Activated naive CD8-positive, alpha-beta T cell treated with anti-CD3 and anti-CD28 coated beads, Interleukin-2, amount 50 U/mL, for 24 hours (primary cell): ENCODE measurements at regions not wholly inside any gene's neighbourhood (a gene's known extent, or its start where the extent isn't known, plus 50 kb on each side); places are given as distances from the start of the nearest gene placed in this dataset.

ENCODE experiments used
- ATAC-seq: fragments of 150-1000 bp; cut with Tn5 transposase; one replicate; pipeline ENCODE4 v1.10.0; 2021
- DNase-seq: peaks from one replicate; pipeline ENCODE4 v3.0.0; 2021
- H3K27ac Mint-ChIP-seq: one replicate; pipeline ENCODE4 v1.8.0; 2021; ENCODE audit warnings: mild to moderate bottlenecking, mixed read lengths
- H3K27me3 Mint-ChIP-seq: one replicate; pipeline ENCODE4 v1.8.0; 2021; ENCODE audit warnings: mixed read lengths
- H3K36me3 Mint-ChIP-seq: one replicate; pipeline ENCODE4 v1.8.0; 2021; ENCODE audit warnings: low read depth, mixed read lengths
- H3K4me1 Mint-ChIP-seq: one replicate; pipeline ENCODE4 v1.8.0; 2021; ENCODE audit warnings: mixed read lengths
- H3K4me3 Mint-ChIP-seq: one replicate; pipeline ENCODE4 v1.8.0; 2021; ENCODE audit warnings: mild to moderate bottlenecking, moderate library complexity, mixed read lengths
- H3K9me3 Mint-ChIP-seq: one replicate; pipeline ENCODE4 v1.8.0; 2021; ENCODE audit warnings: mixed read lengths

GRCh38 chr18:72119082-72119481 lies 425.1 kb downstream of the CBLN2 start:
- no peaks in the 10 kb centered on the region for H3K27me3 Mint-ChIP-seq
- no peak overlapping the region for H3K4me3 Mint-ChIP-seq
- no peaks in the 10 kb centered on the region for H3K4me1 Mint-ChIP-seq
- no peak for DNase-seq
- H3K27ac Mint-ChIP-seq = no peak overlapping the region
- ATAC-seq = no peak
- no peaks in the 10 kb centered on the region for H3K36me3 Mint-ChIP-seq
- H3K9me3 Mint-ChIP-seq = peaks cover 8% of the 10 kb centered on the region

- DNase-seq (no peak), ATAC-seq (no peak)
- no peaks in the 10 kb centered on the region for H3K36me3 Mint-ChIP-seq
- no peaks in the 10 kb centered on the region for H3K4me1 Mint-ChIP-seq
- H3K9me3 Mint-ChIP-seq = peaks cover 8% of the 10 kb centered on the region
- no peak overlapping the region for H3K4me3 Mint-ChIP-seq
- no peaks in the 10 kb centered on the region for H3K27me3 Mint-ChIP-seq
- H3K27ac Mint-ChIP-seq = no peak overlapping the region
Measured at GRCh38 chr18:72114801-72115594, 429.1 kb downstream of the CBLN2 start.

GRCh38 chr18:72107647-72108383 lies 436.3 kb downstream of the CBLN2 start:
- Mint-ChIP-seq H3K9me3 (peaks cover 5% of the 10 kb centered on the region), H3K27me3 (no peaks in the 10 kb centered on the region), H3K27ac (no peak overlapping the region), H3K4me1 (no peaks in the 10 kb centered on the region), H3K36me3 (no peaks in the 10 kb centered on the region), H3K4me3 (no peak overlapping the region)
- ATAC-seq (no peak), DNase-seq (no peak)

- no peaks in the 10 kb centered on the region for H3K27me3 Mint-ChIP-seq
- H3K27ac Mint-ChIP-seq = no peak overlapping the region
- no peaks in the 10 kb centered on the region for H3K4me1 Mint-ChIP-seq
- ATAC-seq (no peak), DNase-seq (no peak)
- peaks cover 5% of the 10 kb centered on the region for H3K9me3 Mint-ChIP-seq
- no peaks in the 10 kb centered on the region for H3K36me3 Mint-ChIP-seq
- no peak overlapping the region for H3K4me3 Mint-ChIP-seq
Measured at GRCh38 chr18:72104851-72105250, 439.3 kb downstream of the CBLN2 start.

- H3K27ac Mint-ChIP-seq = no peak overlapping the region
- no peaks in the 10 kb centered on the region for H3K4me1 Mint-ChIP-seq
- H3K9me3 Mint-ChIP-seq = peaks cover 5% of the 10 kb centered on the region
- H3K36me3 Mint-ChIP-seq = no peaks in the 10 kb centered on the region
- no peak for DNase-seq
- H3K27me3 Mint-ChIP-seq = no peaks in the 10 kb centered on the region
- no peak overlapping the region for H3K4me3 Mint-ChIP-seq
- ATAC-seq = no peak
Measured at GRCh38 chr18:72102412-72102811, 441.7 kb downstream of the CBLN2 start.

- H3K27ac Mint-ChIP-seq = no peak overlapping the region
- DNase-seq (no peak), ATAC-seq (no peak)
- no peak overlapping the region for H3K4me3 Mint-ChIP-seq
- H3K27me3 Mint-ChIP-seq = no peaks in the 10 kb centered on the region
- no peaks in the 10 kb centered on the region for H3K9me3 Mint-ChIP-seq
- H3K36me3 Mint-ChIP-seq = no peaks in the 10 kb centered on the region
- no peaks in the 10 kb centered on the region for H3K4me1 Mint-ChIP-seq
Measured at GRCh38 chr18:72100465-72101004, 443.6 kb downstream of the CBLN2 start.

GRCh38 chr18:72091369-72091768 lies 452.8 kb downstream of the CBLN2 start:
- DNase-seq (no peak), ATAC-seq (no peak)
- Mint-ChIP-seq H3K9me3 (no peaks in the 10 kb centered on the region), H3K27me3 (peaks cover 2% of the 10 kb centered on the region), H3K4me3 (no peak overlapping the region), H3K36me3 (no peaks in the 10 kb centered on the region), H3K4me1 (no peaks in the 10 kb centered on the region), H3K27ac (no peak overlapping the region)

- H3K27ac Mint-ChIP-seq = no peak overlapping the region
- no peak overlapping the region for H3K4me3 Mint-ChIP-seq
- ATAC-seq = no peak
- no peaks in the 10 kb centered on the region for H3K36me3 Mint-ChIP-seq
- H3K4me1 Mint-ChIP-seq = no peaks in the 10 kb centered on the region
- no peaks in the 10 kb centered on the region for H3K9me3 Mint-ChIP-seq
- no peak for DNase-seq
- peaks cover 2% of the 10 kb centered on the region for H3K27me3 Mint-ChIP-seq
Measured at GRCh38 chr18:72089432-72089831, 454.7 kb downstream of the CBLN2 start.

GRCh38 chr18:72086421-72086820 lies 457.7 kb downstream of the CBLN2 start:
- no peaks in the 10 kb centered on the region for H3K9me3 Mint-ChIP-seq
- ATAC-seq (no peak), DNase-seq (no peak)
- H3K4me3 Mint-ChIP-seq = no peak overlapping the region
- H3K36me3 Mint-ChIP-seq = no peaks in the 10 kb centered on the region
- H3K27ac Mint-ChIP-seq = no peak overlapping the region
- peaks cover 2% of the 10 kb centered on the region for H3K27me3 Mint-ChIP-seq
- H3K4me1 Mint-ChIP-seq = no peaks in the 10 kb centered on the region

- H3K36me3 Mint-ChIP-seq = no peaks in the 10 kb centered on the region
- H3K27me3 Mint-ChIP-seq = no peaks in the 10 kb centered on the region
- ATAC-seq (no peak), DNase-seq (no peak)
- H3K27ac Mint-ChIP-seq = no peak overlapping the region
- peaks cover 11% of the 10 kb centered on the region for H3K9me3 Mint-ChIP-seq
- H3K4me3 Mint-ChIP-seq = no peak overlapping the region
- no peaks in the 10 kb centered on the region for H3K4me1 Mint-ChIP-seq
Measured at GRCh38 chr18:72075040-72075439, 469.1 kb downstream of the CBLN2 start.

- Mint-ChIP-seq H3K9me3 (peaks cover 4% of the 10 kb centered on the region), H3K27me3 (no peaks in the 10 kb centered on the region), H3K36me3 (no peaks in the 10 kb centered on the region), H3K4me3 (no peak overlapping the region), H3K4me1 (no peaks in the 10 kb centered on the region), H3K27ac (no peak overlapping the region)
- ATAC-seq (no peak), DNase-seq (no peak)
Measured at GRCh38 chr18:72063001-72063400, 481.1 kb downstream of the CBLN2 start.

GRCh38 chr18:72058851-72059250 lies 485.3 kb downstream of the CBLN2 start:
- H3K36me3 Mint-ChIP-seq = no peaks in the 10 kb centered on the region
- H3K4me3 Mint-ChIP-seq = no peak overlapping the region
- no peak overlapping the region for H3K27ac Mint-ChIP-seq
- no peaks in the 10 kb centered on the region for H3K4me1 Mint-ChIP-seq
- H3K27me3 Mint-ChIP-seq = no peaks in the 10 kb centered on the region
- DNase-seq (no peak), ATAC-seq (no peak)
- H3K9me3 Mint-ChIP-seq = peaks cover 3% of the 10 kb centered on the region

GRCh38 chr18:72056171-72056570 lies 488.0 kb downstream of the CBLN2 start:
- Mint-ChIP-seq H3K4me1 (no peaks in the 10 kb centered on the region), H3K27me3 (no peaks in the 10 kb centered on the region), H3K36me3 (no peaks in the 10 kb centered on the region), H3K27ac (no peak overlapping the region), H3K4me3 (no peak overlapping the region), H3K9me3 (no peaks in the 10 kb centered on the region)
- DNase-seq = no peak
- no peak for ATAC-seq

- H3K27me3 Mint-ChIP-seq = no peaks in the 10 kb centered on the region
Measured at GRCh38 chr18:72041313-72042032, 502.7 kb downstream of the CBLN2 start.

More at GRCh38 chr18:72041313-72042032, 502.7 kb downstream of the CBLN2 start:
- Mint-ChIP-seq H3K36me3 (no peaks in the 10 kb centered on the region), H3K4me1 (no peaks in the 10 kb centered on the region), H3K27ac (no peak overlapping the region), H3K4me3 (no peak overlapping the region), H3K9me3 (no peaks in the 10 kb centered on the region)
- no peak for DNase-seq
- ATAC-seq = no peak
